ENCODE measurements at regions not wholly inside any gene's neighbourhood (a gene's known extent, or its start where the extent isn't known, plus 50 kb on each side); places are given as distances from the start of the nearest gene placed in this dataset.
"Not testable (repeated sequence)": the region's sequence is repeated elsewhere in the genome, so short reads cannot be mapped to it uniquely, and the experiment has no call there.

DNA sequence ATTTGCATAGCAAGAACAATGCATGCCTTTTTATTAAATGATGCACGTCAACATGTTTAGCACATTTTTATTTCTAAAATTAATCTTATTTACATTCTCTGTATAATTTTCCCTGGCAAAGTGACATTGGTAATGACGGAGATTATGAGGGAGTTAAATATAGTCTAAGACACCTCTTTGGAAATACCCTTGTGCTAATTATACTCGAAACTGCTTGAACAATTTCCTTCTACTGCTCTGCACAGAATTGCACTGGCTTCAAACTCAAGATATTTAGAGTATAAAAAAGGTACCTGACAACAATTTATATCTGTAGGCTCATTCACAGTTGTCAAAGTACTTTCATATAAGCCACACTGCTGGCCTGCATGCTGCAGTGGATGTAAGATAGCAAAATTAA is 602.7 kb downstream of the NXPH1 start:
- Histone ChIP-seq H3K4me2 (ENCODE audit: low read length) (no peak overlapping the region), H3K27me3 (ENCODE audit: low read depth, low read length) (no peaks in the 10 kb centered on the region), H3K27ac (ENCODE audit: low read length) (no peak overlapping the region), H3K9ac (ENCODE audit: low read length) (no peak overlapping the region), H3K36me3 (replicated peaks; ENCODE audit: low read depth, low read length) (no peaks in the 10 kb centered on the region), H2AFZ (ENCODE audit: low read depth, low read length) (no peak overlapping the region), H4K20me1 (ENCODE audit: insufficient read depth, low read length) (no peaks in the 10 kb centered on the region), H3K9me3 (ENCODE audit: insufficient read depth, low read length) (no peaks in the 10 kb centered on the region), H3K4me1 (ENCODE audit: low read length) (no peaks in the 10 kb centered on the region), H3K79me2 (ENCODE audit: low read length) (no peaks in the 10 kb centered on the region), H3K4me3 (ENCODE audit: low read length) (no peak overlapping the region)
- TF ChIP-seq, protein P1, sequence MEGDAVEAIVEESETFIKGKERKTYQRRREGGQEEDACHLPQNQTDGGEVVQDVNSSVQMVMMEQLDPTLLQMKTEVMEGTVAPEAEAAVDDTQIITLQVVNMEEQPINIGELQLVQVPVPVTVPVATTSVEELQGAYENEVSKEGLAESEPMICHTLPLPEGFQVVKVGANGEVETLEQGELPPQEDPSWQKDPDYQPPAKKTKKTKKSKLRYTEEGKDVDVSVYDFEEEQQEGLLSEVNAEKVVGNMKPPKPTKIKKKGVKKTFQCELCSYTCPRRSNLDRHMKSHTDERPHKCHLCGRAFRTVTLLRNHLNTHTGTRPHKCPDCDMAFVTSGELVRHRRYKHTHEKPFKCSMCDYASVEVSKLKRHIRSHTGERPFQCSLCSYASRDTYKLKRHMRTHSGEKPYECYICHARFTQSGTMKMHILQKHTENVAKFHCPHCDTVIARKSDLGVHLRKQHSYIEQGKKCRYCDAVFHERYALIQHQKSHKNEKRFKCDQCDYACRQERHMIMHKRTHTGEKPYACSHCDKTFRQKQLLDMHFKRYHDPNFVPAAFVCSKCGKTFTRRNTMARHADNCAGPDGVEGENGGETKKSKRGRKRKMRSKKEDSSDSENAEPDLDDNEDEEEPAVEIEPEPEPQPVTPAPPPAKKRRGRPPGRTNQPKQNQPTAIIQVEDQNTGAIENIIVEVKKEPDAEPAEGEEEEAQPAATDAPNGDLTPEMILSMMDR (IDR thresholded peaks at IDR 0.05; ENCODE audit: low read depth, low read length), result no peak
- no peak for TF ChIP-seq EZH2phosphoT487 (IDR thresholded peaks at IDR 0.05; ENCODE audit: low read depth)

DNA sequence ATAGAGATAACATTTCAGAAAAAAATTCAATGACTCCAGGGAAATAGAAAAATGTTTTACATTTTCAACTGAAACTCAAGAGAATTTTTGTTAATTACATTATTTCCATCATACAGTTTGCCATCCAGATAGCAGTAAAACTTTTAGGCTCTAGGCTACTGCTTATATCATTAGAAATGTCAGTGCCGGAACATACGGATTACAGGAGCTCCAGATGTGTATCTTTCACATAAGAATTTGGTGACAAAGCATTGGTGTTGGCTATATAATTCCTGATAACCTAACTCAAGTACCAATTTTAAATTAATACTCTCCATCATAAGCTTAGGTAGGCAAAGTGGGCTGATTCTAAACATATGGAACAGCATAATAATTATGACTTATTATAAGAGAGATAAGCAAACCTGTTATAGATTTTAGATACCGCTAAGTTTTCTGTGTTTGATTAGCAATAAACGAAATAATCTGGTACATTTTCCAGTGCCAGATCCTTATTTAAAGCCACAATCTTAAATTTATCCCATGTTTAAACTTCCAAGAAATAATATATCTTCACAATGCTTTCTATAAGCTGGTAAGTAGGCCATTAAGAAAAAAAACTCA is 637.9 kb downstream of the NXPH1 start:
- no peak overlapping the region for H3K4me3 ChIP-seq (ENCODE audit: low read length)

DNA sequence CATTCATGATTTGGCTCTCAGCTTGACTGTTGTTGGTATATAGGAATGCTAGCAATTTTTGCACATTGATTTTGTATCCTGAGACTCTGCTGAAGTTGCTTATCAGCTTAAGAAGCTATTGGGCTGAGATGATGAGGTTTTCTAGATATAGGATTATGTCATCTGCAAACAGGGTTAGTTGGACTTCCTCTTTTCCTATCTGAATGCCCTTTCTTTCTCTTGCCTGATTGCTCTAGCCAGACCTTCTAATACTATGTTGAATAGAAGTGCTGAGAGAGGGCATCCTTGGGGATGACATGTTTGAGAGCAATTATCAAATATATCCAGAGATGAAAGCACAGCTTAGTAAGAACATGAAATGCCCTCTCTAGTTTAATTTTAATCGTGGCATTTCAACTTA is 642.4 kb downstream of the NXPH1 start:
- not testable (repeated sequence) for H3K9me3 ChIP-seq (ENCODE audit: insufficient read depth, low read length); H2AFZ ChIP-seq (ENCODE audit: low read depth, low read length); H3K27ac ChIP-seq (ENCODE audit: low read length)

More for the DNA sequence above, 637.9 kb downstream of the NXPH1 start:
- no peak overlapping the region for H3K9ac ChIP-seq (ENCODE audit: low read length)
- H3K9me3 ChIP-seq (ENCODE audit: insufficient read depth, low read length), result no peaks in the 10 kb centered on the region
- H2AFZ ChIP-seq (ENCODE audit: low read depth, low read length), result no peak overlapping the region
- H4K20me1 ChIP-seq (ENCODE audit: insufficient read depth, low read length), result no peaks in the 10 kb centered on the region
- H3K36me3 ChIP-seq (replicated peaks; ENCODE audit: low read depth, low read length), result no peaks in the 10 kb centered on the region
- no peaks in the 10 kb centered on the region for H3K4me1 ChIP-seq (ENCODE audit: low read length)
- H3K4me2 ChIP-seq (ENCODE audit: low read length), result no peak overlapping the region
- H3K79me2 ChIP-seq (ENCODE audit: low read length), result no peaks in the 10 kb centered on the region
- TF ChIP-seq, protein P1 (IDR thresholded peaks at IDR 0.05; ENCODE audit: low read depth, low read length), result no peak
- TF ChIP-seq EZH2phosphoT487 (IDR thresholded peaks at IDR 0.05; ENCODE audit: low read depth), result no peak
- H3K27me3 ChIP-seq (ENCODE audit: low read depth, low read length), result no peaks in the 10 kb centered on the region
- no peak overlapping the region for H3K27ac ChIP-seq (ENCODE audit: low read length)

DNA sequence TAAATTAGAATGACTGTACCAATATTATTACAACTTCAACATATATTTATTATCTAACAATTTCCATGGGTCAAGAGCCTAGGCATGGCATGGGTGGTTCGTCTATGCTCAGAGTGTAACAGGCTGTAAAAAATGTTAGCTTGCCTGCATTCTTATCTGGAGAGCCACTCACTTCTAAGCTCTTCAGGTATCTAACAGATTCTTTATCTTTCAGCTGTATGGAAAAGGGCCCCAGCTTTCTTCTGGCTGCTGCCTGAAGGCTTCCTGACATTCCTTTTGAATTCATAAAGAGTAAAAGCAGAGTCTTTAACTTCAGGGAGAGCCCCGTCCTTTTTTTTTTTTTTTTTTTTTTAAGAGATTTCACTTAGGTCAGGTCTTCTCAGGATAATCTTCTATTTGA is 648.8 kb downstream of the NXPH1 start:
- TF ChIP-seq EZH2phosphoT487 (IDR thresholded peaks at IDR 0.05; ENCODE audit: low read depth), result no peak
- TF ChIP-seq, protein P1 (IDR thresholded peaks at IDR 0.05; ENCODE audit: low read depth, low read length), result no peak
- no peak overlapping the region for H2AFZ ChIP-seq (ENCODE audit: low read depth, low read length)
- no peaks in the 10 kb centered on the region for H4K20me1 ChIP-seq (ENCODE audit: insufficient read depth, low read length)
- no peak overlapping the region for H3K4me2 ChIP-seq (ENCODE audit: low read length)
- no peaks in the 10 kb centered on the region for H3K9me3 ChIP-seq (ENCODE audit: insufficient read depth, low read length)
- no peak overlapping the region for H3K27ac ChIP-seq (ENCODE audit: low read length)
- no peaks in the 10 kb centered on the region for H3K4me1 ChIP-seq (ENCODE audit: low read length)
- H3K79me2 ChIP-seq (ENCODE audit: low read length), result no peaks in the 10 kb centered on the region
- H3K36me3 ChIP-seq (replicated peaks; ENCODE audit: low read depth, low read length), result no peaks in the 10 kb centered on the region
- no peaks in the 10 kb centered on the region for H3K27me3 ChIP-seq (ENCODE audit: low read depth, low read length)
- H3K4me3 ChIP-seq (ENCODE audit: low read length), result no peak overlapping the region
- no peak overlapping the region for H3K9ac ChIP-seq (ENCODE audit: low read length)

More for the DNA sequence above, 642.4 kb downstream of the NXPH1 start:
- not testable (repeated sequence) for H4K20me1 ChIP-seq (ENCODE audit: insufficient read depth, low read length); H3K4me3 ChIP-seq (ENCODE audit: low read length); H3K27me3 ChIP-seq (ENCODE audit: low read depth, low read length); H3K9ac ChIP-seq (ENCODE audit: low read length); H3K4me1 ChIP-seq (ENCODE audit: low read length); H3K36me3 ChIP-seq (replicated peaks; ENCODE audit: low read depth, low read length); H3K4me2 ChIP-seq (ENCODE audit: low read length); H3K79me2 ChIP-seq (ENCODE audit: low read length)

Data from OCI-LY3 (cell line).